ENCODE measurements at regions not wholly inside any gene's neighbourhood (a gene's known extent, or its start where the extent isn't known, plus 50 kb on each side); places are given as distances from the start of the nearest gene placed in this dataset.

DNA sequence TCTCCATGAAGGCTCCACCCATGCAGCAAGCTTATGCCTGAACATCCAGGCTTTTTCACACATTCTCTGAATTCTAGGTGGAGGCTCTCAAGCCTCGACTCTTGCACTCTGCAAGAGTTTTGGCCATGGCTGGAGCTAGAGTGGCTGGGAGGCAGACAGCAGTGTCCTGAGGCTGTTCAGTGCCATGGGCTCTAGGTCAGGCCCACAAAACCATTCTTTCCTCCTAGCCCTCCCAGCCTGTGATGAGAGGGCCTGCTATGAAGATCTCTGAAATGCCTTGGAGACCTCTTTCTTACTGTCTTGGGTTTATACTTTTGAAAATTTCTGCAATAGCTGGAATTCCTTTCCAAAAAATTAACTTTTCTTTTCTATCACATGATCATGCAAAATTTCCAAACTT, 210.7 kb downstream of the RND3 start:
- TF ChIP-seq POLR2A (IDR thresholded peaks at IDR 0.05) (no peak), POLR2AphosphoS5 (IDR thresholded peaks at IDR 0.05) (no peak), EP300 (IDR thresholded peaks at IDR 0.05) (no peak)
- TF ChIP-seq, protein P1, sequence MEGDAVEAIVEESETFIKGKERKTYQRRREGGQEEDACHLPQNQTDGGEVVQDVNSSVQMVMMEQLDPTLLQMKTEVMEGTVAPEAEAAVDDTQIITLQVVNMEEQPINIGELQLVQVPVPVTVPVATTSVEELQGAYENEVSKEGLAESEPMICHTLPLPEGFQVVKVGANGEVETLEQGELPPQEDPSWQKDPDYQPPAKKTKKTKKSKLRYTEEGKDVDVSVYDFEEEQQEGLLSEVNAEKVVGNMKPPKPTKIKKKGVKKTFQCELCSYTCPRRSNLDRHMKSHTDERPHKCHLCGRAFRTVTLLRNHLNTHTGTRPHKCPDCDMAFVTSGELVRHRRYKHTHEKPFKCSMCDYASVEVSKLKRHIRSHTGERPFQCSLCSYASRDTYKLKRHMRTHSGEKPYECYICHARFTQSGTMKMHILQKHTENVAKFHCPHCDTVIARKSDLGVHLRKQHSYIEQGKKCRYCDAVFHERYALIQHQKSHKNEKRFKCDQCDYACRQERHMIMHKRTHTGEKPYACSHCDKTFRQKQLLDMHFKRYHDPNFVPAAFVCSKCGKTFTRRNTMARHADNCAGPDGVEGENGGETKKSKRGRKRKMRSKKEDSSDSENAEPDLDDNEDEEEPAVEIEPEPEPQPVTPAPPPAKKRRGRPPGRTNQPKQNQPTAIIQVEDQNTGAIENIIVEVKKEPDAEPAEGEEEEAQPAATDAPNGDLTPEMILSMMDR (IDR thresholded peaks at IDR 0.05) = no peak

All from stomach (tissue), 4 donors.